ENCODE measurements at regions not wholly inside any gene's neighbourhood (a gene's known extent, or its start where the extent isn't known, plus 50 kb on each side); places are given as distances from the start of the nearest gene placed in this dataset.
"Not testable (repeated sequence)": the region's sequence is repeated elsewhere in the genome, so short reads cannot be mapped to it uniquely, and the experiment has no call there.

- no peak for DNase-seq (ENCODE audit: low read depth)
- TF ChIP-seq, protein P1, sequence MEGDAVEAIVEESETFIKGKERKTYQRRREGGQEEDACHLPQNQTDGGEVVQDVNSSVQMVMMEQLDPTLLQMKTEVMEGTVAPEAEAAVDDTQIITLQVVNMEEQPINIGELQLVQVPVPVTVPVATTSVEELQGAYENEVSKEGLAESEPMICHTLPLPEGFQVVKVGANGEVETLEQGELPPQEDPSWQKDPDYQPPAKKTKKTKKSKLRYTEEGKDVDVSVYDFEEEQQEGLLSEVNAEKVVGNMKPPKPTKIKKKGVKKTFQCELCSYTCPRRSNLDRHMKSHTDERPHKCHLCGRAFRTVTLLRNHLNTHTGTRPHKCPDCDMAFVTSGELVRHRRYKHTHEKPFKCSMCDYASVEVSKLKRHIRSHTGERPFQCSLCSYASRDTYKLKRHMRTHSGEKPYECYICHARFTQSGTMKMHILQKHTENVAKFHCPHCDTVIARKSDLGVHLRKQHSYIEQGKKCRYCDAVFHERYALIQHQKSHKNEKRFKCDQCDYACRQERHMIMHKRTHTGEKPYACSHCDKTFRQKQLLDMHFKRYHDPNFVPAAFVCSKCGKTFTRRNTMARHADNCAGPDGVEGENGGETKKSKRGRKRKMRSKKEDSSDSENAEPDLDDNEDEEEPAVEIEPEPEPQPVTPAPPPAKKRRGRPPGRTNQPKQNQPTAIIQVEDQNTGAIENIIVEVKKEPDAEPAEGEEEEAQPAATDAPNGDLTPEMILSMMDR (IDR thresholded peaks at IDR 0.05; ENCODE audit: low read depth, low read length, missing control alignments): no peak
- no peak overlapping the region for H3K4me3 ChIP-seq (ENCODE audit: low read depth, low read length)
Measured at GRCh38 chr3:107920538-107920937, 170.3 kb downstream of the CD47 start.

DNA sequence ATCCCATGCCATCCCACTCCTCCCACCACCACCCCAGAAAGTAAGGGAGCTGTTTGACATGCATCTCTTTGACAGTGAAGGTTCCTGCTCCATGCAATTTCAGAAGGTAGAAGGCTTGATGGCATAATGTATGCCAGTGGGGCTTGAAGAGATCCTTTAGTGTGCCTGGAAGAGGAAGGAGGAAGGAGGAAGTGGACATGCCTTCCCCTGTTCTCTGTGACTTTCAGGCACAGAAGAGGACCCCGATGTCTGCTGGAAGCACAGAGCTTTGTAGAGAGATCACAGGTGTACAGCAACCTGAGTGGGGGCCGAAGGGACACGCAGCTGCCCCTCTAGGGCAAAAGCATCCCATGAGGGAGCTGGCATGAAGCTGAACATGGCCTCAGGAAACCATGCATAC is 171.6 kb downstream of the CD47 start:
- DNase-seq (ENCODE audit: low read depth): no peak
- no peak overlapping the region for H3K4me3 ChIP-seq (ENCODE audit: low read depth, low read length)
- TF ChIP-seq, protein P1 (IDR thresholded peaks at IDR 0.05; ENCODE audit: low read depth, low read length, missing control alignments): no peak

- TF ChIP-seq, protein P1 (IDR thresholded peaks at IDR 0.05; ENCODE audit: low read depth, low read length, missing control alignments): no peak
- DNase-seq (ENCODE audit: low read depth): no peak
- no peak overlapping the region for H3K4me3 ChIP-seq (ENCODE audit: low read depth, low read length)
Measured at GRCh38 chr3:107916171-107916570, 174.7 kb downstream of the CD47 start.

DNA sequence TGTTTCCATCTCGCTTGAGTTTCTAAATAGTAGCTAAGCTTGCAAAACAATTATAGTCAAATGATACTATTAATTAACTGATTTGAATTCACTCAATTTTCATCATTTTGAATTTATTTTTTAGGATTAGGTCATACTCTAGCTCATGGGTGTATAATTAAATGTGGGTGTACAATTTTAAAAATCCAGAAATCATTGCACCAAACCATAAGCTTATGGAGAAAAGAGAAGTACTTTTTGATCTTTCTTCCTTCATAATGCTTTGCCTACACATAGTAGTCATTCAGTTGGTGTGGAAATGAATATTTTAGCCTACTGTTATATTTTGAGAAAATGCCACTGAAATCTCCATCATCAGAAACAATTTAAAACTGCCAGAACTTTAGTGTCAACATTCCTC is 175.1 kb downstream of the CD47 start:
- H3K4me3 ChIP-seq (ENCODE audit: low read depth, low read length): no peak overlapping the region
- DNase-seq (ENCODE audit: low read depth): no peak
- TF ChIP-seq, protein P1 (IDR thresholded peaks at IDR 0.05; ENCODE audit: low read depth, low read length, missing control alignments): no peak

- no peak overlapping the region for H3K4me3 ChIP-seq (ENCODE audit: low read depth, low read length)
- TF ChIP-seq, protein P1 (IDR thresholded peaks at IDR 0.05; ENCODE audit: low read depth, low read length, missing control alignments): no peak
- DNase-seq (ENCODE audit: low read depth): no peak
Measured at GRCh38 chr3:107913701-107914100, 177.1 kb downstream of the CD47 start.

- H3K4me3 ChIP-seq (ENCODE audit: low read depth, low read length): no peak overlapping the region
- DNase-seq (ENCODE audit: low read depth): no peak
- TF ChIP-seq, protein P1 (IDR thresholded peaks at IDR 0.05; ENCODE audit: low read depth, low read length, missing control alignments): no peak
Measured at GRCh38 chr3:107911337-107912000, 179.4 kb downstream of the CD47 start.

- DNase-seq (ENCODE audit: low read depth): peak; percentile 64
Measured at GRCh38 chr3:107910713-107911259, 180.0 kb downstream of the CD47 start.

GRCh38 chr3:107909583-107909982 is 181.2 kb downstream of the CD47 start:
- not testable (repeated sequence) for H3K4me3 ChIP-seq (ENCODE audit: low read depth, low read length); DNase-seq (ENCODE audit: low read depth)

More at GRCh38 chr3:107910713-107911259, 180.0 kb downstream of the CD47 start:
- no peak overlapping the region for H3K4me3 ChIP-seq (ENCODE audit: low read depth, low read length)
- TF ChIP-seq, protein P1 (IDR thresholded peaks at IDR 0.05; ENCODE audit: low read depth, low read length, missing control alignments): no peak

All from GM12864 (cell line).